Panc1 (cell line): ENCODE measurements at regions not wholly inside any gene's neighbourhood (a gene's known extent, or its start where the extent isn't known, plus 50 kb on each side); places are given as distances from the start of the nearest gene placed in this dataset.

Experiments used
- CTCF ChIP-seq: fragments of 450-650 bp; IDR thresholded peaks from 2 replicates; pipeline ENCODE4 v1.5.1; 2017; ENCODE audit warnings: mild to moderate bottlenecking
- POLR2AphosphoS5 ChIP-seq: IDR thresholded peaks from 2 replicates; pipeline ENCODE4 v1.6.1; 2012; ENCODE audit warnings: mild to moderate bottlenecking, low read depth, low read length, moderate library complexity
- REST ChIP-seq, 2 experiments: IDR thresholded peaks; 2 replicates each; pipeline ENCODE4 v1.6.1; 2011 to 2012; ENCODE audit warnings: low read depth in 2 of 2, control low read depth in 1 of 2, low read length in 1 of 2, mild to moderate bottlenecking in 1 of 2, moderate library complexity in 1 of 2; ENCODE audit not compliant: insufficient read depth in 1 of 2
- SIN3A ChIP-seq: IDR thresholded peaks from 2 replicates; pipeline ENCODE4 v1.6.1; 2012; ENCODE audit warnings: low read depth, mild to moderate bottlenecking, low read length, moderate library complexity, borderline replicate concordance; ENCODE audit not compliant: insufficient read depth
- TCF7L2 ChIP-seq: IDR thresholded peaks from 2 replicates; pipeline ENCODE4 v1.6.1; 2011; ENCODE audit warnings: mild to moderate bottlenecking, low read depth, low read length, inconsistent platforms

- no peak for TF ChIP-seq POLR2AphosphoS5
- no peak for TF ChIP-seq CTCF
- TF ChIP-seq REST (IDR thresholded peaks at IDR 0.05; ENCODE audit: insufficient read depth in 1 of 2, low read depth in 2 of 2, low read length in 1 of 2): no peak
- TF ChIP-seq TCF7L2: no peak
- TF ChIP-seq SIN3A: no peak
These were observed 51.0 kb upstream of the INPP5A start for GRCh38 chr10:132486539-132487121.
